GM23338 (cell line): ENCODE measurements at regions not wholly inside any gene's neighbourhood (a gene's known extent, or its start where the extent isn't known, plus 50 kb on each side); places are given as distances from the start of the nearest gene placed in this dataset.

Source experiments
- ATAC-seq: fragments of 200-7000 bp; cut with Tn5 transposase; 3 replicates; pipeline ENCODE4 v1.9.1; 2020
- DNase-seq: peaks from one replicate; pipeline ENCODE4 v3.0.0-alpha.2; 2015; ENCODE audit warnings: low spot score
- H2AFZ ChIP-seq: fragments of 200-600 bp; sonication (generic); 2 replicates; pipeline ENCODE4 v1.8.0; 2016; ENCODE audit warnings: antibody characterized with exemption, mild to moderate bottlenecking, moderate library complexity
- H3F3A ChIP-seq: fragments of 200-600 bp; sonication (generic); replicated peaks from 2 replicates; pipeline ENCODE4 v1.8.0; 2017; ENCODE audit warnings: antibody characterized with exemption, mixed run types, low read depth
- H3K27ac ChIP-seq: fragments of 200-600 bp; sonication (generic); 2 replicates; pipeline ENCODE4 v1.6.1; 2016; ENCODE audit warnings: low read depth
- H3K27me3 ChIP-seq: fragments of 200-600 bp; sonication (generic); 2 replicates; pipeline ENCODE4 v1.8.0; 2016; ENCODE audit warnings: mild to moderate bottlenecking, mixed run types, moderate library complexity; ENCODE audit not compliant: insufficient read depth
- H3K36me3 ChIP-seq: fragments of 200-600 bp; sonication (generic); 2 replicates; pipeline ENCODE4 v1.8.0; 2016; ENCODE audit warnings: mild to moderate bottlenecking; ENCODE audit not compliant: insufficient read depth
- H3K4me1 ChIP-seq: fragments of 200-600 bp; sonication (generic); 2 replicates; pipeline ENCODE4 v1.8.0; 2016; ENCODE audit warnings: mild to moderate bottlenecking, moderate library complexity; ENCODE audit not compliant: insufficient read depth
- H3K4me2 ChIP-seq: fragments of 200-600 bp; sonication (generic); 2 replicates; pipeline ENCODE4 v1.7.1; 2017; ENCODE audit warnings: mixed run types
- H3K4me3 ChIP-seq: fragments of 200-600 bp; sonication (generic); 2 replicates; pipeline ENCODE4 v1.6.1; 2016; ENCODE audit warnings: mixed run types
- H3K79me2 ChIP-seq: fragments of 200-600 bp; sonication (generic); replicated peaks from 2 replicates; pipeline ENCODE4 v1.8.0; 2017; ENCODE audit warnings: mild to moderate bottlenecking; ENCODE audit not compliant: insufficient read depth
- H3K9me2 ChIP-seq: fragments of 200-600 bp; sonication (generic); 2 replicates; pipeline ENCODE4 v1.8.0; 2017; ENCODE audit not compliant: insufficient read depth
- H4K20me1 ChIP-seq: fragments of 200-600 bp; sonication (generic); replicated peaks from 2 replicates; pipeline ENCODE4 v1.8.0; 2017; ENCODE audit warnings: mild to moderate bottlenecking; ENCODE audit not compliant: insufficient read depth
- H3K27ac Mint-ChIP-seq: 2 replicates; pipeline ENCODE4 v1.8.0; 2020; ENCODE audit warnings: inconsistent platforms, mild to moderate bottlenecking, moderate library complexity, mixed read lengths
- H3K27me3 Mint-ChIP-seq: 3 replicates; pipeline ENCODE4 v1.8.0; 2022; ENCODE audit warnings: low read depth, mild to moderate bottlenecking, moderate library complexity, mixed read lengths, inconsistent platforms; ENCODE audit not compliant: insufficient read depth, poor library complexity
- H3K36me3 Mint-ChIP-seq: 3 replicates; pipeline ENCODE4 v1.8.0; 2021; ENCODE audit warnings: low read depth, mild to moderate bottlenecking, inconsistent platforms, moderate library complexity, mixed read lengths
- H3K4me1 Mint-ChIP-seq: 3 replicates; pipeline ENCODE4 v1.8.0; 2020; ENCODE audit warnings: mild to moderate bottlenecking, inconsistent platforms, mixed read lengths
- H3K4me3 Mint-ChIP-seq: 3 replicates; pipeline ENCODE4 v1.8.0; 2021; ENCODE audit warnings: moderate library complexity, mild to moderate bottlenecking, inconsistent platforms, mixed read lengths
- H3K9me3 Mint-ChIP-seq: 3 replicates; pipeline ENCODE4 v1.8.0; 2020; ENCODE audit warnings: moderate library complexity, mild to moderate bottlenecking, inconsistent platforms, mixed read lengths
- CREB1 ChIP-seq: fragments of 250-450 bp; sonication (Bioruptor Pico); IDR thresholded peaks from 2 replicates; pipeline ENCODE4 v1.5.0; 2020; ENCODE audit warnings: low read depth, mild to moderate bottlenecking, moderate library complexity
- CTCF ChIP-seq, 2 experiments: fragments of 200-600 bp in 1 of 2; sonication (generic) in 1 of 2; conservative IDR thresholded peaks; 2 replicates each; pipeline versions ENCODE4 v1.5.1 to v1.6.1; 2016 to 2017; ENCODE audit warnings: antibody characterized with exemption in 2 of 2, low read depth in 2 of 2, mild to moderate bottlenecking in 2 of 2, moderate library complexity in 1 of 2
- ETS1 ChIP-seq: IDR thresholded peaks from 2 replicates; pipeline ENCODE4 v1.6.1; 2016; ENCODE audit warnings: antibody characterized with exemption
- EZH2 ChIP-seq: fragments of 200-600 bp; sonication (generic); IDR thresholded peaks from one replicate; pipeline ENCODE4 v1.8.0; 2017; ENCODE audit warnings: antibody characterized with exemption, mild to moderate bottlenecking, low read depth; ENCODE audit not compliant: unreplicated experiment
- EZH2phosphoT487 ChIP-seq: fragments of 200-600 bp; sonication (generic); IDR thresholded peaks from one replicate; pipeline ENCODE4 v1.8.1; 2018; ENCODE audit warnings: antibody characterized with exemption; ENCODE audit not compliant: unreplicated experiment
- JUNB ChIP-seq: IDR thresholded peaks from one replicate; pipeline ENCODE4 v1.6.1; 2016; ENCODE audit warnings: antibody characterized with exemption; ENCODE audit not compliant: unreplicated experiment
- NANOG ChIP-seq: IDR thresholded peaks from 2 replicates; pipeline ENCODE4 v1.6.1; 2016; ENCODE audit warnings: antibody characterized with exemption, borderline replicate concordance
- POLR2AphosphoS5 ChIP-seq: IDR thresholded peaks from 2 replicates; pipeline ENCODE4 v1.6.1; 2016; ENCODE audit warnings: antibody characterized with exemption, low read depth
- REST ChIP-seq: IDR thresholded peaks from one replicate; pipeline ENCODE4 v1.6.1; 2018; ENCODE audit warnings: antibody characterized with exemption; ENCODE audit not compliant: unreplicated experiment
- STAT1 ChIP-seq: IDR thresholded peaks from one replicate; pipeline ENCODE4 v1.6.1; 2016; ENCODE audit warnings: antibody characterized with exemption; ENCODE audit not compliant: unreplicated experiment
- ZNF114 ChIP-seq: fragments of 250-450 bp; sonication (Bioruptor Pico); IDR thresholded peaks from 2 replicates; pipeline ENCODE4 v1.5.0; 2020; ENCODE audit warnings: mild to moderate bottlenecking, moderate library complexity
- ZNF331 ChIP-seq: fragments of 250-450 bp; sonication (Bioruptor Pico); IDR thresholded peaks from 2 replicates; pipeline ENCODE4 v1.5.0; 2020; ENCODE audit warnings: low read depth, mild to moderate bottlenecking, moderate library complexity
- ZNF462 ChIP-seq: fragments of 250-450 bp; sonication (Bioruptor Pico); IDR thresholded peaks from 2 replicates; pipeline ENCODE4 v1.5.0; 2020; ENCODE audit warnings: mild to moderate bottlenecking, moderate library complexity

- no peaks in the 10 kb centered on the region; the same call in 1 of the 2 replicates for H3K9me2 ChIP-seq
- H3K4me1 Mint-ChIP-seq: no peaks in the 10 kb centered on the region
Observed at GRCh38 chr1:177333936-177334595, 163.3 kb downstream of the BRINP2 start.

More at GRCh38 chr1:177333936-177334595, 163.3 kb downstream of the BRINP2 start:
- peaks cover 1% of the 10 kb centered on the region for H3K27me3 Mint-ChIP-seq
- H3K9me3 Mint-ChIP-seq: no peaks in the 10 kb centered on the region
- H3K4me1 ChIP-seq: no peaks in the 10 kb centered on the region
- DNase-seq: no peak
- H3K4me3 Mint-ChIP-seq: no peak overlapping the region
- H4K20me1 ChIP-seq: no peaks in the 10 kb centered on the region
- no peaks in the 10 kb centered on the region for H3K27me3 ChIP-seq
- H3K27ac Mint-ChIP-seq: no peak overlapping the region
- H3K4me2 ChIP-seq: no peak overlapping the region
- H3K27ac ChIP-seq: no peak overlapping the region
- no peaks in the 10 kb centered on the region for H3K36me3 ChIP-seq
- TF ChIP-seq CTCF (conservative IDR thresholded peaks at IDR 0.05; ENCODE audit: low read depth in 2 of 2) (no peak), POLR2AphosphoS5 (no peak), ZNF462 (CRISPR knock-in tag) (no peak), CREB1 (CRISPR knock-in tag) (no peak), ZNF114 (CRISPR knock-in tag) (no peak), NANOG (no peak), EZH2phosphoT487 (no peak), ETS1 (no peak), ZNF331 (no peak), JUNB (no peak), EZH2 (no peak), STAT1 (no peak), REST (no peak)
- H3F3A ChIP-seq: no peaks in the 10 kb centered on the region
- no peak overlapping the region for H3K4me3 ChIP-seq
- no peaks in the 10 kb centered on the region for H3K79me2 ChIP-seq
- no peak overlapping the region for H2AFZ ChIP-seq
- ATAC-seq: no peak; the same call in 2 of the 3 replicates
- H3K36me3 Mint-ChIP-seq: no peaks in the 10 kb centered on the region
